Retinal pigment epithelial cell (primary cell): ENCODE measurements at regions not wholly inside any gene's neighbourhood (a gene's known extent, or its start where the extent isn't known, plus 50 kb on each side); places are given as distances from the start of the nearest gene placed in this dataset.

Experiments used
- DNase-seq: peaks from one replicate; pipeline ENCODE4 v3.0.0-alpha.2; 2010; ENCODE audit warnings: low read depth
- H3K4me3 ChIP-seq: 2 replicates; pipeline ENCODE4 v1.5.1; 2011; ENCODE audit warnings: mild to moderate bottlenecking, low read length, control low read depth, moderate library complexity
- CTCF ChIP-seq: conservative IDR thresholded peaks from 2 replicates; pipeline ENCODE4 v1.5.1; 2011; ENCODE audit warnings: low read depth, low read length, control low read depth, inconsistent platforms

DNA sequence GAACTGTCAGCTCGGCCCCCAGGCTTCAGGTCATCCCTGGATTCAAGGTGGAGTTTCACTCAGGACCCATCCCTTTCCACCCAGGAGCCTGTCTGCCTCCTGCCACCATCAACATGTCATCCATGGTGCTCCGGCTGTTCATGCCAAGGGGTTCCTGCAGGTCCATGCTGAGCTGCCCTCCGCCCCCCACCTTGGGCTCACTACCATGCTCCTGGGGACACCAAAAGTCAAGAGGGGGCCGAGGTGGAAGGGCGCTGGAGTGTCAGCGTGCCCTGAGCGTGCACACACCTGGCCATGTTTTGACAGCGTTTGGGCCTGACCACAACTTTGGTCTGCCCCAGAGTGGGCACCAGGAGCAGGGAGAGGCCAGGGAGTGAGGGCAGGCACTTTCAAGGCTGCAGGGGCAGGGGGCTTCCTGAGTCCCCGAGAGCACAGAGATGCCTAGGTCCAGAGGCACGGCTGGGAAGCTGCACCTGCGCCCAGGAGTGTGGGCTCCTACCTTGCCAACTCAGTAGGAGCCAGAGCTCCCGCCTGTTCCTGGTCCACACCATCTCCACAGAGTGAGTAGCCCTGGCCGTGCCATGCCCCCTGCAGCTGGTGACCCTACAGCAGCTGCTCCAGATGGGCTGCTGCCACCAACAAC, 639.6 kb upstream of the ZP4 start:
- H3K4me3 ChIP-seq: no peak overlapping the region
- no peak for TF ChIP-seq CTCF
- DNase-seq: no peak

DNA sequence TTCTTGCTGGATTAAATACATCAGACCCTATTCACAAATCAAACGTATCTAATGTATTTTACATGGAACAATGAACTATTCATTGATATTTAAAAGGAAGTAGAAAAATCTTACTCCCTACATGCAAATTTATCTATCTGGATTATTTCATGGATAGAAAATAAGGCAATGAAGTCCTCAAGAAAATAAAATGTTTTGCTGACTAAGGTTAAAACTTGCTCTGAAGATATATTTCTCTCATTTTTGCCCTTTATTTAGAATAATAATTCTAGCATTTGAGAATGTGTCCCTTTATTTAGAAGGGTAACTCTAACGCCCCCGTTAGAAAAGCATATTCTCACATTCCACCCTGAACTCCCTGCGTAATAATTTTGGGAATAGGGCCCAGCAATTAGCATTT, 627.0 kb upstream of the ZP4 start:
- no peak for DNase-seq
- no peak overlapping the region for H3K4me3 ChIP-seq

GRCh38 chr1:238501290-238501689, 610.6 kb upstream of the ZP4 start:
- no peak for DNase-seq
- TF ChIP-seq CTCF: no peak

More for the DNA sequence above, 627.0 kb upstream of the ZP4 start:
- TF ChIP-seq CTCF: no peak

GRCh38 chr1:238499021-238499420, 608.3 kb upstream of the ZP4 start:
- DNase-seq: no peak
- TF ChIP-seq CTCF: no peak
- H3K4me3 ChIP-seq: no peak overlapping the region

More at GRCh38 chr1:238501290-238501689, 610.6 kb upstream of the ZP4 start:
- H3K4me3 ChIP-seq: no peak overlapping the region

DNA sequence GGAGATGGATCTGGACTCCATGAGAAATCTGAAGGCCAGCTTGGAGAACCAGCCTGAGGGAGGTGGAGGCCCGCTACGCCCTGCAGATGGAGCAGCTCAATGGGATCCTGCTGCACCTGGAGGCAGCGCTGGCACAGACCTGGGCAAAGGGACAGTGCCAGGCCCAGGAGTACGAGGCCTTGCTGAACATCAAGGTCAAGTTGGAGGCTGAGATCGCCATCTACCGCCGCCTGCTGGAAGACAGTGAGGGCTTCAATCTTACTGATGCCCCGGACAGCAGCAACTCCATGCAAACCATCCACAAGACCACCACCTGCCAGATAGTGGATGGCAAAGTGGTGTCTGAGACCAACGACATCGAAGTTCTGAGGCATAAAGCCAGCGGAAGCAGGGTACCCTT, 601.5 kb upstream of the ZP4 start:
- TF ChIP-seq CTCF: no peak
- DNase-seq: no peak
- H3K4me3 ChIP-seq: no peak overlapping the region

DNA sequence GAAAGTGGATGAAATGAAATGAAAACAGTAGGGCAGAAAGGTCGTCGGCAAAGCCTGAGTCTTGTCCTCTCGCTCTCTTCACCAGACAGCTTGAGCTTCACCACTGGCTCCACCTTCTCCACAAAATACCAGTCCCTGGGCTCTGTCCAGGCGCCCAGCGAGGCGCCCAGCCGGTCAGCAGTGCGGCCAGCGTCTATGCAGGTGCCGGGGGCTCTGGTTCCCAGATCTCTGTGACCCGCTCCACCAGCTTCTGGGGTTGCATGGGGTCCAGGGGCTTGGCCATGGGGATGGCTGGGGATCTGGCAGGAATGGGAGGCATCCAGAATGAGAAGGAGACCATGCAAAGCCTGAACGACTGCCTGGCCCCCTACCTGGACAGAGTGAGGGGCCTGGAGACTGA, 600.5 kb upstream of the ZP4 start:
- no peak overlapping the region for H3K4me3 ChIP-seq
- no peak for TF ChIP-seq CTCF
- no peak for DNase-seq

DNA sequence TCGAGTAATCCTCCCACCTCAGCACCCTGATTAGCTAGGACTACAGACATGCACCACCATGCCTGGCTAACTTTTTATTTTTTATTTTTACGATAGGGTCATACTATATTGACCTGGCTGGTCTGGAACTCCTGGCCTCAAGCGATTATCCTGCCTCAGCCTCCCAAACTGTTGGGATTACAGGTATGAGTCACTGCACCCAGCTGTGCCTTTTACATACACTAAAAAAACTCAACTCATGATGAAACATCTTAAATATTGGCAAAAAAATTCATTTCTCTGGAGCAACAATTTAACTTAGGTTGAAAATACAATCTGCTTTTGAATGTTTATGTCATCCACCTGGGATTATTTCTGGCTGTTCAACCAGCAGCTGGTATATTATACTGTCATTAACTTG, 598.3 kb upstream of the ZP4 start:
- DNase-seq: no peak
- no peak overlapping the region for H3K4me3 ChIP-seq
- no peak for TF ChIP-seq CTCF
